ENCODE measurements at regions not wholly inside any gene's neighbourhood (a gene's known extent, or its start where the extent isn't known, plus 50 kb on each side); places are given as distances from the start of the nearest gene placed in this dataset.

DNA sequence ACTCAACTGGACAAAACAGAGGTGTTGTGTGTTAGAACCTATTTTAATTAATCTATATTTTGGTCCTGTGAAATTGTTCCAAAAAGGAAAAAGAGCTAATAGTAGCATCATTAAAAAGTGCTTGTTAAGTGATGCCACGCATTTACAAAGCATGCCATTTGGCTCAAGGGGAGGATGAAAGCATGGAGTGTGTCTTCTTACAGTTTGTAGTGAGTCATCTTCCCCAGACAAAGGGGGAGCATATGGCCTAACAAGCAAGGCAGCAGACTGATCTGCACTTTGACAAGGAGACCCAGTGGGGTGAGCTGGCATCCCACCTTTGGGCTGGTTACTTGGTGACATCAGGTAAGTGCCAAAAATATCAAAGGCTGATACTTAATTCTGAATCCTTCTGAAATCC is 297.0 kb downstream of the FGF9 start:
- DNase-seq, result no peak

DNA sequence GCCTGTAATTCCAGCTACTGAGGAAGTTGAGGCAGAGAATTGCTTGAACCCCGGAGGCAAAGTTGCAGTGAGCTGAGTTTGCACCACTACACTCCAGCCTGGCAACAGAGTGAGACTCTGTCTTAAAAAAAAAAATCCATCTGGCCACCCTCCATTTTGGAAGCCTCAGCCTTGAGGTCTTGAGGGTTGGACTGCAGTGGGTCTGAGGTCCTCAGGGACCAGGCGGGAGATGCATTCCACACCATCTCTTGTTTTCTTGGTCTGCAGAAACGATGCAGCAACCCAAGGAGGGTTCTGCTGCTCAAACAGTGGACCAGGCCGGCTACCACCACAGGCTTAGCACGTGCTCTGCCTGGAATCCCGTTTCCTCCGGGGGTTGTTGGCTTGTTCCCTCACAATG is 299.3 kb downstream of the FGF9 start:
- no peak for DNase-seq

DNA sequence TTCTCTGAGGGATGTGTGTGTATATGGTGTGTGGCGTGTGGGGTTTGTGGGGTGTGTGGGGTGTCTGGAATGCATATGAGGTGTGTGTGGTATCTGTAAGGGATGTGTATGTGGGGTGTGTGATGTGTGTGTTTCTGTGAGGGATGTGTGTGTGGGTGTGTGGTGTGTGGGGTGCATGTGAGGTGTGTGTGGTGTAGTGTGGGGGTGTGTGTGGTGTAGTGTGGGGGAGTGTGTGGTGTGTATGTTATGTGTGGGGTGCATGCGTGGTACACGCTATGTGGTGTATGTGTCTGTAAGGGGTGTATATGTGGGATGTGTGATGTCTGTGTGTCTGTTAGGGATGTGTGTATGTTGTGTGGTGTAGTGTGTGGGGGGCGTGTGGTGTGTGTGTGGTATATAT is 300.0 kb downstream of the FGF9 start:
- no peak for DNase-seq

DNA sequence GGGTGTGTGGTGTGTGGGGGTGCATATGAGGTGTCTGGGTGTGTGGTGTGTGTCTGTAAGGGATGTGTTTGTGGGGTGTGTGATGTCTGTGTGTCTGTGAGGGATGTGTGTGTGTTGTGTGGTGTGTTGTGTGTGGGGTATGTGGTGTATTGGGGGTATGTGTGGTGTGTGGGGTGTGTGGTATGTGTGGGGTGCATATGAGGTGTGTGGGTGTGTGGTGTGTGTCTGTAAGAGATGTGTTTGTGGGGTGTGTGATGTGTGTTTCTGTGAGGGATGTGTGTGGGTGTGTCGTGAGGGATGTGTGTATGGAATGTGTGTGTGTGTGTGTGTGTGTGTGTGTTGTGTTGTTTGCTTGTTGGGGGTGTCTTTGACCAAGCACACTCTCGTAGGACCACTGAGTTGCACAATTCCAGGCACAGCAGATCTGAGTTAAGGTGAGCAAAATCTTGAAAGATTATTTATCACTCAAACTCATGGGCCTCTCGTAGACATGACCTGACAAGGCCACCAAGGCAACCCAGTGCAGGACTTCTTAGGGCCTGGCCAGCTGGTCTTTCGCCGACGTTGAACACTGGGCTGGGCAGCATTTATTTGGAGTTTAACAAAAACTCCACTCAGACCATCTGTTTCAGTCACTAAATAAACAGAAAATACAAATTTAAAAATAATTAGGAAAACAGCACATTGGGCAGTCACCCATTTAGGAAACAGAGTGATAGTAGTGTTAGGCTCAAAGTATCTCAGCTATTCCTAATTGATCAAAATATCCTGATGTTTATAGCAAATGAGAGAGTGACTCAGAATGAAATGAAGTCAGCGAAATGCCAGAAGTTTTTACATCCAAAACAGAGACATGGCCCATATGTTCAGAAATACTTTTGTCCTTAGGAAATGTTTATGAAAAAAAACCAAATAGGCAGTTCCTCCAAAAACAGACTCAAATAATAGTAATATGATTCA is 301.1 kb downstream of the FGF9 start:
- DNase-seq, result no peak

DNA sequence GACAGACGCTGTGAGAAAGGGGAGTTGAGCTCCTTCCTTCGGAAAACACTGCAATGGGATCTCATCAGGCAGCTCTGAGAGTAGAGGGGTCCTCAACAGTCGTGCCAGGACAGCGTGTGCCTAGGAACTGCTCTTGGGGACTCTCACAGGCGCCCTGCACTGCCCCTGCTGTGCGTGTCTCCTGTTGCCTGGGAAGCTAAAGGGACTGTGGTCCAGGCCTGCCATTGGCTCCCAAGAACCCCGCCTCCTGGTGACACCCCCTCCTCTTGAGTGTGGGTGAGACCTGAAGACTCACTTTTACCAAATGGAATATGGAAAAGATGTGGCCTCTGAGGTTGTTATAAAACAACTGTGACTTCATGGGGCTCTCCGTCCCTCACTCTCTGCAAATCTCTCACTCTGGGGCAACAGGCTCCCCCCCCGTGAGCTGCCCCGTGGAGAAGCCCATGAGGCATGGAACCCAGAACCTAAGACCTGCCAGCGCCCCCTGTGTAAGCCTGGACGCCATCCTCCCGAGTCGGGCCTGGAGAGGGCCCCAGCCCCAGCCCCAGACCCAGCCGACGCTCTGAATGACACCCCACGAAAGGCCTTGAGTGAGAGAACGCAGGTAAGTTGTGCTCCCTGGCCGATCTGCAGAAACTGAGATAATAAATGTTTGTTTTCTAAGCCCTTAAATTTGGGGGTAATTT is 302.7 kb downstream of the FGF9 start:
- no peak for DNase-seq

DNA sequence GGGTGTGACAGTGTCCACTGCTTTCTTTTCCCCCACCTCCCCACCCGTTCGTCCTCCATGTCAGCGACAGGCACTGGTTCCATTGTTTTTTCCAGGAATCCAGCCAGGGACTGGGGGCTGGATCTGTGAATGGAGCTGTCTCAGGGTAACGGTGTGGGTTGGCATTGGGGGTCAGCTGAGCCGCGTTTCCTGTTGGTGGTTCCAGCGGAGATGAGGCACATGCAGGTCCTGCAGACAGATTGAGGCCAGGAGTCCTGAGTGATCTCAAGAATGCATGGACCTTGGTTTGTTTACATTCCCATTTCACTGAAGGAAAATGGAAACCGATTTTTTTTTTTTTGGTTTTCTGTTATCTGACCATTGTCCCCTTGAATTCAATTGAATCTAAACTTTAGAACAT is 303.9 kb downstream of the FGF9 start:
- DNase-seq, result no peak

DNA sequence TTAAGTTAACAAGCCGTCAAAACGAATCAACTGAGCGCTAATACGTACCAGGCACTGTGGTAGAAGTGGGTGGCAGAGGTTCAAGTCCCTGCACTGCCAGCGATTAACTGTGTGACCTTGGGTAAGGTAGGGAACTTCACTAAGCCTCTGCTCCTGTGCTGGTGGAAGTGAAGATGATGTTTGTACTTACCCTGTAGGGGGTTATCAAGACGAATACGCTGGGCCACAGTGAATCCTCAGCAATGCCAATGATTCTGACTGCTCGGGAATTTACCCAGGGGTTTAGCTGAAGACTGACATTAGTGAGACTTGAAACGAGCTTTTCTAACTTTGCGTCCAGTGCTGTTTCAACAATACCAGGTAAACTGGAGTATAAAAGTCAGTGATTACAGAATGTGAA is 305.3 kb downstream of the FGF9 start:
- no peak for DNase-seq

DNA sequence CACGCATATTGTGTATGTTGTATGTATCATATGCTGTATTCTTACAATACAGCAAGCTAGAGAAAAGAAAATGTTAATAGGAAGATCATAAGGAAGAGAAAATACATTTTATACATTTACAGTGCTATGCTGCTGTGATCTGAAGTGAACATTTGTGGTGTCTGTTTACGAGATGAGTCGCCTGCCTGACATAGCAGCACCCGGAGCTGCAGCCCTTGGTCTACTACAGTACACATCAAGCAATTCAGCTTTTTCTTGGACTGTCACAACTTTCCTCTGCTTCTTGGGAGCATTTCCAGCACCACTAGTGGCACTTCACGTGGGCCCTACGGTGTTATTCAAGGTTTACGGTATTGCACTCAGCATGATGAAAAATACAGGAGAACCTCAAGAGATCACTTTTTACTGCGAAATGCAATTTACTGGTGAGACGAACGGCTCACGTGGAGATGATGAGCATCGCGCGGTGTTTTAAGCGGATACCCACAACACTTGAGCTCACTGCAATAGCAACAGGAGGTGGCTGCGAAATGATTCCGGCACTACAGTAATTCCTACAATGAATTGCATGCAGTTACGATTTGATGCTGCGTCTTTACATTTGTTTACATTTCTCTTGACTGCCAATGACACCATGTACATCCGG is 308.4 kb downstream of the FGF9 start:
- DNase-seq, result no peak

DNA sequence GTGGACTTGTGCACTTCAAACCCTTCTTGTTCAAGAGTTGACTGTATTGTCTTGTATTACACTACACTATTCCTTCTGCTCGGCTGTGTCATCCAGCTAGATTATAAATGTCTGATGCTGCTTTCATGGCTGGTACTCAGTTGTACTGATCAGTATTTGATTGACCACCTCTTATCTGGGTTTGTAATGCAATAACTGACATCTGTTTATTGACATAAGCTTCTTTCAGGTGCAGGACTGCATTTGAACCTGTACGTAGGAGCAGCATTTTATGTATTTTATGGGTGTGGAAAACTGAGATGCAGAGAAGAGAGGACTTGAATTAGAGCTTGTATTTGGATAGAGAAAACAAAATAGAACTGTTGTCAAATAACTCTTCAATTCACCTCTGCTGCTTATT is 309.2 kb downstream of the FGF9 start:
- DNase-seq, result no peak

DNA sequence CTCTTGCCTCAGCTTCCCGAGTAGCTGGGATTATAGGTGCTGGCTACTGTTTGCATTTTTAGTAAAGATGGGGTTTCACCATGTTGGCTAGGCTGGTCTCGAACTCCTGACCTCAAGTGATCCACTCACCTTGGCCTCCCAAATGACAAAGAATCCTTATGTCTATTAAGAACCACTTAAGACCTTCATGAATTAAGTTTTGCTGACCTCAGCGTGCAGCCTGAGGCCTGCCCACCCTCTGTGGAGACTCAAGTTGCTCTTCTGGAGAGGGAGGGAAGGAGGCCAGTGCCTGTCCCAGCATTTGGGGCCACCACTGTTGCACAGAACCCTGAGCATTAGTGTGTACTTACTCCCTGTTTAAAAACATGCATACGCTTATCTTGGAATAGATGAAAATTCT is 313.3 kb downstream of the FGF9 start:
- DNase-seq, result no peak

DNA sequence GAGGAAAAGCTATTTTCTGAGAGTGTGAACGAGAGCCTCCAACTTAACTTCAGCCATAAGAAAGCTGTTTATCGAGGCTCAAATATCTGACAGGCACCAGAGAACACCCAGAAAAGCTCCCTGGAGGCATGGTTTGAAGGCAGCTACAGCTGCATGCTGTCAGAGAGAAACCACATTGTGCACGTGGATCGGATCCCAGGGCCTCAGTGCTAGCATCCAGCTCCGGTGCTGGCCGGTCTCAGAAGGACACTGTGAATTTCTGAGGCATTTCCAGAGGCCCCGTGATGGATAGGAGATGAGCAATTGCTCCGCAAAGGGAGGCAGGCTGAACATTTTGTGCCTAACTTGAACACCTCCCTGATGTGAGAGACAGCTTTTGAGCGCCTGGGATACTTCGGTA is 315.7 kb downstream of the FGF9 start:
- peak; percentile 59 for DNase-seq

DNA sequence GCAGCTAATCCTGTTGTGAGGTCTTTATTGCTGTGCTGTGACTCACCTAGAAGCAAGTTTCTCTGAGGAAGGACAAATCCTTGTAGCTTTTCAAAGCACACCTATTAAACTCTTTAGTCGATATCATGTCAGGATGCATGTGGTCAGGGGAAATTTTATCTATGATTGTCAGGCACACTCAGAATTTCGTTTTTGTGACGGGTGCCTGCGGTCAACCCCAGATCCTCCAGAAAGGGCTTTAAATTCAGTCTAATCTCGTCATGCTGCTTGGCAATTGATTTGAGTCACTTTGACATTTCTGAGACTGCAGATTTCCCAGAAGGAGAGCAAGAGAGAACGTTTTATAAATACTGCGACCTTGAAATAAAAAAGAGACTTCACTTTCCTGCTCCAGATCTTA is 316.9 kb downstream of the FGF9 start:
- DNase-seq, result no peak

DNA sequence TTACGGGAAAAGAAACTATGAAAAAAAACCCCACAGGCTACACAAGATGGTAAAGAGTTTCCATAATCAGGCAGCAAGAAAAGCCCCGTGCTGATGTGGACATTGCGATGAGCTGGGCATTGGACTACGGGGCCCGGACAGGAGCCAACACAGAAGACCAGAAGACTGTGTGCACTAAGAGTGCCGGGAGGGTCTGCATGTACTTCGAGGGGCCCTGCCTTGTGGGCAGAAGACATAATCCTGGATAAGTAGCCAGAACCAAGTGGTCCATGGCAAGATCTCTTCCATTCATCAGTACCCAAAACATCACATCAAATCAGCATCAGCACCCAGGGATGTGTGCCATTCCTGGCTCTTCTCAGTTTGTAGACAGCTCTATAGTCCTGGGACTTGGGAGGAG is 317.8 kb downstream of the FGF9 start:
- no peak for DNase-seq

DNA sequence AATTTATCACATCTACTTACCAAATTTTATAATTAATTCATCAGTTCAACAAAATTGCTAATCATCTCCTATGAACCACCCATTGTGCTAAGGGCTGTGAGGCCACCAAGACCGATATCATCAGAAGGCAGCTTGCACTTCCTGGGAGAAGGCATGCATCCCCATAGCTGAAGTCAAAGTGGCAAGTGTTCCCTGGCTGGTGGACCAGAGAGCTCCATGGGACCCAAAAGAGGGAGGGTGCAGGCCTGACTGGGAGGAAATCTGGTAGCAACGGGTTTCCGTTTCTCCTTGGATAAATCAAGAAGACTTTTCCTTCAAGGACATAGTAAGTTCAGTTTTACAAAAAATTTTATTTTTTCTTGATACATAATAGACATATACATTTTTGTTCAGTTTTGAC is 325.2 kb downstream of the FGF9 start:
- no peak for DNase-seq

DNA sequence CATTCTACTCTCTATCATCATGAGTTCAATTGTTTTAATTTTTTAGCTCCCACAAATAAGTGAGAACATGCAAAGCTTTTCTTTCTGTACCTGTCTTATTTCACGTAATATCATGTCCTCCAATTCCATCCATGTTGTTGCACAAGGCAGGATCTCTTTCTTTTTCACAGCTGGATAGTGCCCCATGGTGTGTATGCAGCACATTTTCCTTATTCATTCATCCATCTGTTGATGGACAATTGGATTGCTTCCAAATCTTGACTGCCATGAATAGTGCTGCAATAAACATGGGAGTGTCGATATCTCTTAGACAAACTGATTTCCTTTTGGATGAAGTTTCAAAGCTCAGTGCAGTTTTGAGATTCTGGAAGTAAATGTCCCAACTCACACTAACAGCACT is 326.9 kb downstream of the FGF9 start:
- no peak for DNase-seq

DNA sequence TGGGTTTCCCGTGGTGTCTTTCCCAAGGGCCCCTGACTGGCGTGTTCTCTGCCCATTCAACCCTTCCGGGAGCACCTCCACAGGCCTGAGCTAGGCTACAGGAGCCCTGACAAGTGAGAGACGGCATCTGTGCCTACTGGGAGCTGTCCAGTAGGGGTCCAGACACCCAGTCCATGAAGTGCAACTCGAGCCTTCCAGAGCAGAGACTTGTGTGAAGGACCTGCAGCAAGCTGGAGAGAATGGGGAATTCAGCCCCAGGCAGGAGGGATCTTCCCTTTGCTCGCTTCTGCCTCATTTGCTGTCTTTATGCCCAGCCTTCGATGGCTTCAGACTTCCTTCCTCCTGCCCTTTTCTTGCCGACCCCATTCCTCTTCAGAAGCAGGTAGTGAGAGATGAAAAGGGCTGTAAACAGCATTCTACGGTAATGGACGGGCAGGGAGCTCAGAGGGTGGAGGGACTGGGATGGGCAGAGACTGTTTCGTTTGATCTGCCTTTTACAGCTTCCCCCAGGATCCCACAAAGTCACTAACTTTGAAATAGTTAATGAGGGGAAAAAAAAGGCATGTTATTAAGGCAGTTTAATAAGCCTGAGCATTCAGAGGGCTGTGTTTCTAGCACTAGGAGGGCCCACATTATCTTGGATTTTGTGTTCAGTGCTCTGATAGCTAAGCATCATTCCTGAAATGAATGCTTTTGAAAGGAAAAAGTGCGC is 327.6 kb downstream of the FGF9 start:
- DNase-seq, result no peak

DNA sequence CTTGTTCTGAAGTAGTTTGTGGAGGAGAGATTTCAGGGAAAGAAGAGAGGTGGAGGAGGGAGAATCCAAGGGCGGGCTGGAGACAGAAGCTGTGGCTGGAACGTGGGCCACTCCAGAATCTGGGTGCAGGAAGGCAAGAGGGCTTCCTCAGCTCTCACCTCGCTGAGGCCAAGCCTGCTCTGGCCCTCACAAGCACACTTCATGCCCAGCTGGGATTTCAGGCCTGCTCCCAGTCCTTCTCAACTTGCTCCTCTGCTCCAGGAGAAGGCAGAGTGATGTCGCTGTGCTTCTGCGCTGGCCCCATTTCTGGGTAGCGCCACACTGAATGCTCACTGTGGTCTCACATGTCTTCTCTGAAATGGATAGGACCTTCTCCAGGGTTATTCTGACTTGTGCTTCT is 328.8 kb downstream of the FGF9 start:
- DNase-seq, result no peak

DNA sequence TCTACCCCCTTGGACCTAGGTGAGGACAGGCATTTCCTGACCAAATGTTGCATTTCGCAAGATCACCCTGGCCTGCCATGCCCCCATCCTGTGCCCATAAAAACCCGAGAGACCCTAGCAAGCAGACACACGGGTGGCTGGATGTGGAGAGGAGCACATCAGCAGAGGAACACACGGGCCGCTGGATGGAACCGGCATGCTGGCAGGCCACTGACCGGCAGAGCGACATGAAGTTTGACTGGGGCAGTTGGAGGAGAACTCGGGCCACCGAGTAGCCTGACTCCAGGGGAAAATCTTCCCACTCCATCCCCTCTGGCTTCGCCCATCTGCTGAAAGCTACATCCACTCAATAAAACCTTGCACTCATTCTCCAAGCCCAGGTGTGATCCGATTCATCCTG is 329.3 kb downstream of the FGF9 start:
- DNase-seq, result no peak

DNA sequence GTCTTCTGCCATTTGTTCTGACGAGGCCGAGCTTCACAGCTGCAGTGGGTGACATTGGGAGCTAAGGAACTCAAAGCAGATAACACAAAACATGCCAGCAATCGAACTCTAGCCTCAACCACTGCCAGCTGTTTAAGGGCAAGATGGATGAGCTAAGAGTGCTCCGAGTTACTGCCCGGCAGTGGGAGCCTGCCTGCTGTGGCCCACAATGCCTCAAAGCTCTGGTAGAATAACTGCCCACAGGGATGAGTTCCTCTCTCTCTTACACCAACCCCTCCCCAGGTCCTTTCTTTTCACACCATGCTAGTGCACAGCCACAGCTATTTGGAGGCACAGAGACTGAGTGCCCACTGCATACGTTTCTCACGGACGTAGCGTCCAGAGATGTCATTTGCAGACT is 330.5 kb downstream of the FGF9 start:
- DNase-seq, result no peak

DNA sequence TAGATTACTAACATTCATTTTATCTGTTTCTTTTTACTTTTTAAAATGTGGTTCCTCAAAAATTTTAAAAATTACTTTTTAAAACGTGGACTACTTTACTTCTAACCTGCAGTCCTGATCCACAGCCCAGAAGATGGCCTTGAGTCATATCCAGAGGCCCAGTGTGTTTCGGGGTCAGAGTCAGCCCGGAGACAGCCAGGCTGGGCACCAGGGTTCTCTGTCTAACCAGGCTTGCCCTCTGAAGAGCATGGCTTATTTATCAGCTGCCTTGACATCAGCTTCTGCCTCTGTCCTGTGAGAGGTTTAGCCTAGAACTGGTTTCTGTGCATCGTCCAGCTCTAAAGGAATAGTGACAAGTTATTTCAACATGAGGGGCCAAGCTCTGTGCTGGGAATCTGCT is 332.0 kb downstream of the FGF9 start:
- DNase-seq, result no peak

DNA sequence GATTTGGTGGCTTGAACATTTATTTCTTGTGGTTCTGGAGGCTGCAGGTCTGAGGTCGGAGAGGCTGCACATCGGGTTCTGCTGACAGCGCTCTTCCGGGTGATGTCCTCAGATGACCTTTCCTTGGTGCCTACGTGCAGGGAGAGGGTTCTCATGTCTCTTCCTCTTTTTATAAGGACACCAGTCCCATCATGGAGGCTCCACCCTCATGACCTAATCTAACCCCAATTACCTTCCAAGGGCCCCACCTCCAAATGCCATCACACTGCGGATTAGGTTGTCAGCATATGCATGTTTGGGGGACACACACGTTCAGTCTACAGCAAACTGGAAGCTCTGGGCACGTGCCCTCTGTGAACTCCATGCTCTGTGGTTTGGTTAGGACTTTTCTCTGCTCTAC is 338.6 kb downstream of the FGF9 start:
- DNase-seq, result no peak

DNA sequence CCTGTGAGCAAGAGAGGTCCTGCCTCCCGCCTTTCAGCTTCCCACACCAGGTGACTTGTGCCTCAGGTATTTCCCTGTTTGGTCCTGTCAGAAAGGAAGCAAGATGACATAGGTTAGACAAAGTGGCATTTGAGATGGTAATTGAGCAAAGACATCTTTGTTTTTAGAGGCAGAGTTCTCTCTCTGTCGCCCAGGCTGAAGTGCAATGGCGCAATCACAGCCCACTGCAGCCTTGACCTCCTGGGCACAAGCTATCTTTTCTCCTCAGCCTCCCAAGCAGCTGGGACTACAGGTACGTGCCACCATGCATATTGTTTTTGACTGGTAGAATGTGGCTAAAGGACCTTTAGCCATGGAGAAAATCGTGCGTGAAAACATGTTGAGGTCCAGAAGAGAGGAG is 339.1 kb downstream of the FGF9 start:
- no peak for DNase-seq

DNA sequence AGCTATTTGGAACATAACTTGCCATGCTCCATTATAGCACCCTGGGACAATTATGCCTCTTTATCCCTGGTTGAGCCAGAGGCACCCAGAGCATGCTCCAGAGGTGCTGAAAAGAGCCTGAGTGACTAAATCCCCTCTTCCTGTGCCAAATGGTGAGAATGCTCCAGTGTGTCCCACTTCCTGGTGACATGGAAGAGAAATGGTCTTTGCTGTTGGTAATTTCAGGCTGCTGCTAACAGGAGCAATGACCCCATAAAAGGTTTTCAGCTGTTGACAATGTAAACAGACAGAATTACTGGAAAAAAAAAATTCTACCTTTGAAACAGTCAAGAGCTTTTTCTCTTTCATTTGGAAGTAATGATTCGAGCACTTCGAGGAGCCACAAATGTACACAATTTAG is 341.8 kb downstream of the FGF9 start:
- no peak for DNase-seq

All from femur (tissue), 1 donor.